H9 (cell line): ENCODE measurements at regions not wholly inside any gene's neighbourhood (a gene's known extent, or its start where the extent isn't known, plus 50 kb on each side); places are given as distances from the start of the nearest gene placed in this dataset.

ENCODE experiments used
- DNase-seq: peaks from one replicate; pipeline ENCODE4 v3.0.0-alpha.2; 2017
- H2AFZ ChIP-seq: one replicate; pipeline ENCODE4 v1.6.1; 2013; ENCODE audit warnings: mild to moderate bottlenecking, low read length, control low read depth, moderate library complexity
- H2AK5ac ChIP-seq: 2 replicates; pipeline ENCODE4 v1.6.1; 2013; ENCODE audit warnings: low read length, control low read depth, mixed read lengths; ENCODE audit not compliant: insufficient read length
- H2BK120ac ChIP-seq: one replicate; pipeline ENCODE4 v1.6.1; 2013; ENCODE audit warnings: low read depth, mild to moderate bottlenecking, low read length, control low read depth, inconsistent platforms; ENCODE audit not compliant: poor library complexity, severe bottlenecking
- H2BK12ac ChIP-seq: 2 replicates; pipeline ENCODE4 v1.6.1; 2013; ENCODE audit warnings: low read length, control low read depth, mixed read lengths, low read depth; ENCODE audit not compliant: insufficient read length
- H2BK15ac ChIP-seq: 2 replicates; pipeline ENCODE4 v1.6.1; 2013; ENCODE audit warnings: low read depth, low read length, control low read depth
- H2BK20ac ChIP-seq: one replicate; pipeline ENCODE4 v1.6.1; 2013; ENCODE audit warnings: low read depth, mild to moderate bottlenecking, low read length, control low read depth, inconsistent platforms; ENCODE audit not compliant: poor library complexity, severe bottlenecking
- H2BK5ac ChIP-seq: 2 replicates; pipeline ENCODE4 v1.6.1; 2013; ENCODE audit warnings: low read length, control low read depth, mixed read lengths; ENCODE audit not compliant: insufficient read length
- H3K14ac ChIP-seq: 2 replicates; pipeline ENCODE4 v1.6.1; 2013; ENCODE audit warnings: low read length, control low read depth; ENCODE audit not compliant: insufficient read depth
- H3K18ac ChIP-seq: 2 replicates; pipeline ENCODE4 v1.6.1; 2013; ENCODE audit warnings: low read depth, mild to moderate bottlenecking, mixed read lengths, low read length, control low read depth; ENCODE audit not compliant: insufficient read length
- H3K23ac ChIP-seq: 2 replicates; pipeline ENCODE4 v1.6.1; 2013; ENCODE audit warnings: low read length, control low read depth, mixed read lengths, low read depth; ENCODE audit not compliant: insufficient read length
- H3K23me2 ChIP-seq: 2 replicates; pipeline ENCODE4 v1.6.1; 2013; ENCODE audit warnings: low read depth, mild to moderate bottlenecking, mixed read lengths, low read length, control low read depth; ENCODE audit not compliant: insufficient read length, poor library complexity, severe bottlenecking
- H3K27ac ChIP-seq: 2 replicates; pipeline ENCODE4 v1.5.1; 2013; ENCODE audit warnings: low read length, control low read depth, mixed read lengths, low read depth; ENCODE audit not compliant: insufficient read length
- H3K27me3 ChIP-seq: 2 replicates; pipeline ENCODE4 v1.6.1; 2013; ENCODE audit warnings: low read length, control low read depth, inconsistent platforms; ENCODE audit not compliant: insufficient read depth
- H3K4ac ChIP-seq: 2 replicates; pipeline ENCODE4 v1.6.1; 2013; ENCODE audit warnings: low read depth, mild to moderate bottlenecking, control low read depth, inconsistent platforms, low read length, moderate library complexity
- H3K4me1 ChIP-seq: 2 replicates; pipeline ENCODE4 v1.6.1; 2013; ENCODE audit warnings: low read length, control low read depth, inconsistent platforms; ENCODE audit not compliant: insufficient read depth
- H3K4me2 ChIP-seq: 2 replicates; pipeline ENCODE4 v1.6.1; 2013; ENCODE audit warnings: low read length, control low read depth, mixed read lengths; ENCODE audit not compliant: insufficient read length, insufficient read depth
- H3K56ac ChIP-seq: 2 replicates; pipeline ENCODE4 v1.6.1; 2013; ENCODE audit warnings: low read depth, mild to moderate bottlenecking, mixed read lengths, low read length, control low read depth; ENCODE audit not compliant: insufficient read length
- H3K79me1 ChIP-seq: 2 replicates; pipeline ENCODE4 v1.6.1; 2013; ENCODE audit warnings: low read depth, mild to moderate bottlenecking, moderate library complexity, low read length, control low read depth, inconsistent platforms; ENCODE audit not compliant: insufficient read depth, poor library complexity, severe bottlenecking
- H3K79me2 ChIP-seq: 2 replicates; pipeline ENCODE4 v1.6.1; 2013; ENCODE audit warnings: low read length, control low read depth, inconsistent platforms; ENCODE audit not compliant: insufficient read depth
- H3K9ac ChIP-seq: 2 replicates; pipeline ENCODE4 v1.6.1; 2013; ENCODE audit warnings: low read length, control low read depth, mixed read lengths; ENCODE audit not compliant: insufficient read length; ENCODE audit errors: extremely low read depth
- H3K9me3 ChIP-seq: one replicate; pipeline ENCODE4 v1.6.1; 2013; ENCODE audit warnings: low read depth, low read length, inconsistent platforms; ENCODE audit not compliant: control insufficient read depth
- H3T11ph ChIP-seq: one replicate; pipeline ENCODE4 v1.6.1; 2013; ENCODE audit warnings: mild to moderate bottlenecking, low read length, control low read depth, inconsistent platforms
- H4K20me1 ChIP-seq: one replicate; pipeline ENCODE4 v1.6.1; 2013; ENCODE audit not compliant: control insufficient read depth, insufficient read length, insufficient read depth
- H4K5ac ChIP-seq: 2 replicates; pipeline ENCODE4 v1.6.1; 2013; ENCODE audit warnings: low read depth, mild to moderate bottlenecking, mixed read lengths, low read length, control low read depth; ENCODE audit not compliant: insufficient read length
- H4K8ac ChIP-seq: replicated peaks from 2 replicates; pipeline ENCODE4 v1.6.1; 2013; ENCODE audit warnings: low read length, control low read depth, mixed read lengths, low read depth; ENCODE audit not compliant: insufficient read length
- H4K91ac ChIP-seq: 2 replicates; pipeline ENCODE4 v1.6.1; 2013; ENCODE audit warnings: low read depth, mild to moderate bottlenecking, moderate library complexity, mixed read lengths, low read length, control low read depth; ENCODE audit not compliant: insufficient read length
- H3K27ac Mint-ChIP-seq, 3 experiments: 2 replicates in 2 of 3; 3 replicates in 1 of 3; pipeline ENCODE4 v1.8.0; 2020 to 2021; ENCODE audit warnings: mixed read lengths in 3 of 3, mild to moderate bottlenecking in 1 of 3, moderate library complexity in 1 of 3
- H3K27me3 Mint-ChIP-seq: 2 replicates; pipeline ENCODE4 v1.8.0; 2021; ENCODE audit warnings: low read depth, mild to moderate bottlenecking, moderate library complexity, mixed read lengths
- H3K36me3 Mint-ChIP-seq, 3 experiments: 2 replicates in 2 of 3; 3 replicates in 1 of 3; pipeline ENCODE4 v1.8.0; 2020 to 2021; ENCODE audit warnings: low read depth in 3 of 3, mixed read lengths in 3 of 3; ENCODE audit not compliant: insufficient read depth in 1 of 3
- H3K4me1 Mint-ChIP-seq, 2 experiments: 2 replicates each; pipeline ENCODE4 v1.8.0; 2020; ENCODE audit warnings: mixed read lengths in 2 of 2
- H3K4me3 Mint-ChIP-seq, 2 experiments: 2 replicates in 1 of 2; 3 replicates in 1 of 2; pipeline ENCODE4 v1.8.0; 2020 to 2021; ENCODE audit warnings: mild to moderate bottlenecking in 2 of 2, mixed read lengths in 2 of 2, moderate library complexity in 1 of 2
- H3K9me3 Mint-ChIP-seq, 2 experiments: 2 replicates in 1 of 2; 3 replicates in 1 of 2; pipeline ENCODE4 v1.8.0; 2020; ENCODE audit warnings: mild to moderate bottlenecking in 2 of 2, mixed read lengths in 2 of 2, moderate library complexity in 1 of 2
- CTCF ChIP-seq: fragments of 200-600 bp; sonication (generic); conservative IDR thresholded peaks from 3 replicates; pipeline ENCODE4 v1.8.0; 2021; ENCODE audit warnings: antibody characterized with exemption, mild to moderate bottlenecking
- WGBS: extraction: QIAGEN DNeasy Blood & Tissue Kit; methylation state at CpG from one replicate; pipeline ENCODE4 v1.1.7; 2013; ENCODE audit warnings: missing lambda C conversion rate, low lambda C conversion rate, mixed read lengths; ENCODE audit not compliant: insufficient read length; ENCODE audit errors: extremely low coverage; 5-methylcytosine and 5-hydroxymethylcytosine counted together

GRCh38 chr1:58993403-58993802 is 209.6 kb upstream of the JUN start:
- WGBS: no CpG with 5 or more reads among the region's 3 CpGs
- Histone ChIP-seq H2AK5ac (no peak overlapping the region), H3K9me3 (no peaks in the 10 kb centered on the region), H3K27me3 (no peaks in the 10 kb centered on the region; the same call in 1 of the 2 replicates), H3K9ac (no peak overlapping the region), H2BK120ac (no peak overlapping the region), H3K4me2 (no peak overlapping the region), H4K5ac (no peak overlapping the region), H3K18ac (no peak overlapping the region), H3K14ac (no peak overlapping the region), H3K4ac (no peak overlapping the region), H3K79me2 (no peaks in the 10 kb centered on the region), H3K27ac (no peak overlapping the region), H2BK5ac (no peak overlapping the region), H3K23ac (no peak overlapping the region), H3T11ph (no peak overlapping the region), H4K20me1 (no peaks in the 10 kb centered on the region), H4K91ac (no peak overlapping the region), H3K23me2 (no peaks in the 10 kb centered on the region), H2BK12ac (no peak overlapping the region), H4K8ac (no peak overlapping the region), H3K4me1 (no peaks in the 10 kb centered on the region), H2BK15ac (no peak overlapping the region), H3K79me1 (no peaks in the 10 kb centered on the region), H2AFZ (no peak overlapping the region), H2BK20ac (no peak overlapping the region), H3K56ac (no peak overlapping the region)
- DNase-seq: no peak
- H3K27me3 Mint-ChIP-seq: peaks cover 2% of the 10 kb centered on the region
- no peaks in the 10 kb centered on the region for H3K36me3 Mint-ChIP-seq
- H3K9me3 Mint-ChIP-seq: no peaks in the 10 kb centered on the region
- H3K27ac Mint-ChIP-seq: no peak overlapping the region
- H3K4me1 Mint-ChIP-seq: peaks cover 6 to 7% of the 10 kb centered on the region in 2 experiments
- H3K4me3 Mint-ChIP-seq: no peak overlapping the region
- no peak for TF ChIP-seq CTCF
